HFF-Myc (cell line): ENCODE measurements at regions not wholly inside any gene's neighbourhood (a gene's known extent, or its start where the extent isn't known, plus 50 kb on each side); places are given as distances from the start of the nearest gene placed in this dataset.

ENCODE experiments used
- DNase-seq: peaks from one replicate; pipeline ENCODE4 v3.0.0-alpha.2; 2011; ENCODE audit warnings: low read depth; ENCODE audit errors: extremely low read depth
- H3K4me3 ChIP-seq: replicated peaks from 2 replicates; pipeline ENCODE4 v1.5.1; 2011; ENCODE audit warnings: low read depth, mild to moderate bottlenecking, control low read depth, low read length
- TF ChIP-seq, protein P1 (sequence below): IDR thresholded peaks from 2 replicates; pipeline ENCODE4 v1.5.1; 2012; ENCODE audit warnings: mild to moderate bottlenecking, low read depth, low read length, control low read depth; ENCODE audit errors: missing control alignments

- H3K4me3 ChIP-seq, result no peak overlapping the region
- DNase-seq, result no peak
- TF ChIP-seq, protein P1, sequence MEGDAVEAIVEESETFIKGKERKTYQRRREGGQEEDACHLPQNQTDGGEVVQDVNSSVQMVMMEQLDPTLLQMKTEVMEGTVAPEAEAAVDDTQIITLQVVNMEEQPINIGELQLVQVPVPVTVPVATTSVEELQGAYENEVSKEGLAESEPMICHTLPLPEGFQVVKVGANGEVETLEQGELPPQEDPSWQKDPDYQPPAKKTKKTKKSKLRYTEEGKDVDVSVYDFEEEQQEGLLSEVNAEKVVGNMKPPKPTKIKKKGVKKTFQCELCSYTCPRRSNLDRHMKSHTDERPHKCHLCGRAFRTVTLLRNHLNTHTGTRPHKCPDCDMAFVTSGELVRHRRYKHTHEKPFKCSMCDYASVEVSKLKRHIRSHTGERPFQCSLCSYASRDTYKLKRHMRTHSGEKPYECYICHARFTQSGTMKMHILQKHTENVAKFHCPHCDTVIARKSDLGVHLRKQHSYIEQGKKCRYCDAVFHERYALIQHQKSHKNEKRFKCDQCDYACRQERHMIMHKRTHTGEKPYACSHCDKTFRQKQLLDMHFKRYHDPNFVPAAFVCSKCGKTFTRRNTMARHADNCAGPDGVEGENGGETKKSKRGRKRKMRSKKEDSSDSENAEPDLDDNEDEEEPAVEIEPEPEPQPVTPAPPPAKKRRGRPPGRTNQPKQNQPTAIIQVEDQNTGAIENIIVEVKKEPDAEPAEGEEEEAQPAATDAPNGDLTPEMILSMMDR, result no peak
Measured at GRCh38 chr12:97026901-97027300, 119.8 kb downstream of the NEDD1 start.

DNA sequence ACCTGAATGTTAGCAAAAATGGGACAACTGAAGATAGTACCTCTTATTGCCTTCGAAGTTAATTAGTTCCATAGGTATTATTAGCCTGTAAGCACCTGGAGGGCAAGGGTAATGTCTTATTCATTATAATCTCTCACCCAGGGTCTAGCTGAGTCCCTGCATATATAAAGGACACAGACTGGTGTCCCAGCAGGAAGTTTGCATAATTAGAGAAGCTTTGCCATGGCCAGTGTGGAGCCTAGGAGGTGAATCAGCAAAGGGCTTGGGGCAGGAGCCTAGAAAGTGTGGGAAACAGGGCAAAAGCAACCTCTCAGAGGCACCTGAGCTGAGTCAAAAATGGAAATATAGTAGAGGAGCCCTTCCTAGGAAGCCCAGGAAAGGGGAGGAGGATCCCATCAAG lies 120.4 kb downstream of the NEDD1 start:
- DNase-seq, result no peak
- no peak overlapping the region for H3K4me3 ChIP-seq
- TF ChIP-seq, protein P1, result no peak

GRCh38 chr12:97038131-97038530 lies 131.1 kb downstream of the NEDD1 start:
- TF ChIP-seq, protein P1, result no peak
- H3K4me3 ChIP-seq, result no peak overlapping the region
- no peak for DNase-seq

- TF ChIP-seq, protein P1, result no peak
- no peak overlapping the region for H3K4me3 ChIP-seq
- no peak for DNase-seq
Measured at GRCh38 chr12:97038834-97039233, 131.8 kb downstream of the NEDD1 start.

DNA sequence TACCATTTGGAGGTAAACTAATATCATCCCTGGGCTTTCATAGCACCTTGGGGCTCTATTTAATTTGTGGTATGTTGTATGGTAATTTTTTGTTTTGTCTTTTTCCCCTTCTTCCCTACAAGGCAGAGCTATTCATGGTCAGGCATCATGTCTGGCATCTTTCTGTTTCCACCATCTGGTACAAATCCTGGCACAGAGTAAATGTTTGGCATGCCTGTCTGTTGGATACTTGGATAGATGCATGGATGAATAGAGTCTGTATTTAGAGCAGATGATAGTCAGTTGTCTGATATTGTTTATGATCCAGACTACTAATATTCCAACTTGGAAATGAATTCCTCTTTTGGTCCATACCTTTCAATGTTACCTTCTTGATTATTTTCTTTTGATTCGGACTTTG lies 139.8 kb downstream of the NEDD1 start:
- no peak overlapping the region for H3K4me3 ChIP-seq
- TF ChIP-seq, protein P1, result no peak
- DNase-seq, result no peak

GRCh38 chr12:97047361-97047760 lies 140.3 kb downstream of the NEDD1 start:
- DNase-seq, result no peak
- H3K4me3 ChIP-seq, result no peak overlapping the region
- TF ChIP-seq, protein P1, result no peak

GRCh38 chr12:97048421-97049035 lies 141.5 kb downstream of the NEDD1 start:
- TF ChIP-seq, protein P1, result no peak
- H3K4me3 ChIP-seq, result no peak overlapping the region
- DNase-seq, result no peak
